OCI-LY1 (cell line): ENCODE measurements at regions not wholly inside any gene's neighbourhood (a gene's known extent, or its start where the extent isn't known, plus 50 kb on each side); places are given as distances from the start of the nearest gene placed in this dataset.

ENCODE experiments used
- H2AFZ ChIP-seq: fragments of 200-600 bp; sonication (generic), shearing (Covaris generic); 2 replicates; pipeline ENCODE4 v1.6.0; 2014; ENCODE audit warnings: antibody characterized with exemption, mild to moderate bottlenecking, low read length
- H3F3A ChIP-seq: fragments of 200-600 bp; sonication (generic), shearing (Covaris generic); 2 replicates; pipeline ENCODE4 v1.6.0; 2014; ENCODE audit warnings: mild to moderate bottlenecking, antibody characterized with exemption, low read length, moderate library complexity; ENCODE audit not compliant: insufficient read depth
- H3K27ac ChIP-seq: fragments of 200-600 bp; sonication (generic); 2 replicates; pipeline ENCODE4 v1.5.1; 2014; ENCODE audit warnings: low read length, mixed run types, mild to moderate bottlenecking, low read depth; ENCODE audit not compliant: poor library complexity, severe bottlenecking
- H3K27me3 ChIP-seq: fragments of 200-600 bp; sonication (generic); 2 replicates; pipeline ENCODE4 v1.6.0; 2014; ENCODE audit warnings: antibody characterized with exemption, mild to moderate bottlenecking, low read length, moderate library complexity; ENCODE audit not compliant: insufficient read depth
- H3K36me3 ChIP-seq: fragments of 200-600 bp; sonication (generic); 2 replicates; pipeline ENCODE4 v1.6.1; 2014; ENCODE audit warnings: mild to moderate bottlenecking, antibody characterized with exemption, low read length, moderate library complexity, mixed read lengths; ENCODE audit not compliant: insufficient read depth
- H3K4me1 ChIP-seq: fragments of 200-600 bp; sonication (generic); 2 replicates; pipeline ENCODE4 v1.5.1; 2014; ENCODE audit warnings: mild to moderate bottlenecking, low read length, moderate library complexity; ENCODE audit not compliant: insufficient read depth, severe bottlenecking
- H3K4me2 ChIP-seq: fragments of 200-600 bp; sonication (generic), shearing (Covaris generic); 2 replicates; pipeline ENCODE4 v1.6.1; 2014; ENCODE audit warnings: low read length
- H3K4me3 ChIP-seq: fragments of 200-600 bp; sonication (generic); 2 replicates; pipeline ENCODE4 v1.5.1; 2014; ENCODE audit warnings: low read length, low read depth, mild to moderate bottlenecking, mixed read lengths; ENCODE audit not compliant: poor library complexity, severe bottlenecking
- H3K79me2 ChIP-seq: fragments of 200-600 bp; shearing (Covaris generic); 2 replicates; pipeline ENCODE4 v1.6.1; 2016; ENCODE audit warnings: mixed run types, low read length, mixed read lengths; ENCODE audit not compliant: insufficient read depth
- H3K9ac ChIP-seq: fragments of 200-600 bp; sonication (generic), shearing (Covaris generic); 2 replicates; pipeline ENCODE4 v1.6.1; 2014; ENCODE audit warnings: mild to moderate bottlenecking, low read length, mixed read lengths
- H3K9me2 ChIP-seq: fragments of 200-600 bp; sonication (generic), shearing (Covaris generic); 2 replicates; pipeline ENCODE4 v1.6.1; 2014; ENCODE audit warnings: low read depth, mild to moderate bottlenecking, low read length, mixed read lengths
- H3K9me3 ChIP-seq: fragments of 200-600 bp; shearing (Covaris generic); 2 replicates; pipeline ENCODE4 v1.6.1; 2014; ENCODE audit warnings: low read length, mixed read lengths
- H4K20me1 ChIP-seq: fragments of 200-600 bp; sonication (generic), shearing (Covaris generic); 2 replicates; pipeline ENCODE4 v1.6.0; 2016; ENCODE audit warnings: mild to moderate bottlenecking, low read length; ENCODE audit not compliant: insufficient read depth
- EZH2 ChIP-seq: fragments of 200-600 bp; sonication (generic), shearing (Covaris generic); IDR thresholded peaks from 2 replicates; pipeline ENCODE4 v1.8.0; 2017; ENCODE audit warnings: borderline replicate concordance, mixed run types, mild to moderate bottlenecking, antibody characterized with exemption, low read length, moderate library complexity, mixed read lengths
- TF ChIP-seq, protein P1 (sequence below): fragments of 200-600 bp; sonication (generic), shearing (Covaris generic); IDR thresholded peaks from 2 replicates; pipeline ENCODE4 v1.5.1; 2017; ENCODE audit warnings: mild to moderate bottlenecking, antibody characterized with exemption, low read length, moderate library complexity, mixed read lengths

DNA sequence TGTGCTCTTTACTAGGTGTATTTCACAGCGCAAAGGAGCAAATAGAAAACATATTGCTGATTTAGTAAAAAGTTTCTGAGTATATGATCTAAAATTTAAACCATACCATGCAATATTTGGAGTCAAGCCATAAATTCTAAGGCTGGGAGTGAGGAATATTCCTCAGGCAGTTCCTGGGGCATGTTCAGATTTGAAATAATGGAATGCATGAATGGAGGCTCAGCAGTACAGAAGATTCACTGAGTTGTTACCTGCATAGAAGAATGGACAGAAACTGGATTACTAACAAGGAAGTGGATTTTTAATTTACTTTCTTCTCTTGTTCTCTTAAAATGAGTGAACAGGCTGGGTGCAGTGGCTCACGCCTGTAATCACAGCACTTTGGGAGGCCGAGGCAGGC lies 441.0 kb upstream of the MAP2 start:
- Histone ChIP-seq H3K79me2 (no peaks in the 10 kb centered on the region), H3K36me3 (no peaks in the 10 kb centered on the region), H3K27ac (no peak overlapping the region), H3K27me3 (no peaks in the 10 kb centered on the region), H3K9me2 (no peaks in the 10 kb centered on the region), H3K9ac (no peak overlapping the region), H4K20me1 (no peaks in the 10 kb centered on the region), H3F3A (no peaks in the 10 kb centered on the region), H3K9me3 (no peaks in the 10 kb centered on the region), H3K4me2 (no peak overlapping the region), H3K4me3 (no peak overlapping the region), H3K4me1 (no peaks in the 10 kb centered on the region), H2AFZ (no peak overlapping the region)
- TF ChIP-seq, protein P1, sequence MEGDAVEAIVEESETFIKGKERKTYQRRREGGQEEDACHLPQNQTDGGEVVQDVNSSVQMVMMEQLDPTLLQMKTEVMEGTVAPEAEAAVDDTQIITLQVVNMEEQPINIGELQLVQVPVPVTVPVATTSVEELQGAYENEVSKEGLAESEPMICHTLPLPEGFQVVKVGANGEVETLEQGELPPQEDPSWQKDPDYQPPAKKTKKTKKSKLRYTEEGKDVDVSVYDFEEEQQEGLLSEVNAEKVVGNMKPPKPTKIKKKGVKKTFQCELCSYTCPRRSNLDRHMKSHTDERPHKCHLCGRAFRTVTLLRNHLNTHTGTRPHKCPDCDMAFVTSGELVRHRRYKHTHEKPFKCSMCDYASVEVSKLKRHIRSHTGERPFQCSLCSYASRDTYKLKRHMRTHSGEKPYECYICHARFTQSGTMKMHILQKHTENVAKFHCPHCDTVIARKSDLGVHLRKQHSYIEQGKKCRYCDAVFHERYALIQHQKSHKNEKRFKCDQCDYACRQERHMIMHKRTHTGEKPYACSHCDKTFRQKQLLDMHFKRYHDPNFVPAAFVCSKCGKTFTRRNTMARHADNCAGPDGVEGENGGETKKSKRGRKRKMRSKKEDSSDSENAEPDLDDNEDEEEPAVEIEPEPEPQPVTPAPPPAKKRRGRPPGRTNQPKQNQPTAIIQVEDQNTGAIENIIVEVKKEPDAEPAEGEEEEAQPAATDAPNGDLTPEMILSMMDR = no peak
- no peak for TF ChIP-seq EZH2

DNA sequence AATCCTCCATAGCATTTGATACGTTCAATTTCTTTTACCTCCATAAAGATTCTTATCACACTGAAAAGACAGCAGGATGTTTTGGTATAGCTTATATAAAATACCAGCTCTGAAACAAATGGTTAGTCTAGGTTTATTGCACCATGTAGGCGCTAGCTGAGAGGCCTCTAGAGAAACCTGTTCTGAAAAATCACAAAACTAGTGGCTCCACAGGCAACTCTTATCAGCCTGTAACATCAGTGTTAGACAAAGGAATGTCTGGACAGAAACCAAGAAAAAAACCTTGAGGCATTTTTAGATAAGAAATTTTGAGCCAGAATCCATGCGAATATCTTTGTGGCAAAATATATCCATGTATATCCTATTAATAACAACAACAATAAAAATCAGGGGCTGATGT lies 440.4 kb upstream of the MAP2 start:
- Histone ChIP-seq H2AFZ (no peak overlapping the region), H3K27me3 (no peaks in the 10 kb centered on the region), H3K4me1 (no peaks in the 10 kb centered on the region), H3K79me2 (no peaks in the 10 kb centered on the region), H3K27ac (no peak overlapping the region), H3F3A (no peaks in the 10 kb centered on the region), H3K36me3 (no peaks in the 10 kb centered on the region), H3K9me3 (no peaks in the 10 kb centered on the region), H3K4me2 (no peak overlapping the region), H3K9me2 (no peaks in the 10 kb centered on the region), H3K9ac (no peak overlapping the region), H4K20me1 (no peaks in the 10 kb centered on the region), H3K4me3 (no peak overlapping the region)
- no peak for TF ChIP-seq EZH2
- TF ChIP-seq, protein P1 = no peak

DNA sequence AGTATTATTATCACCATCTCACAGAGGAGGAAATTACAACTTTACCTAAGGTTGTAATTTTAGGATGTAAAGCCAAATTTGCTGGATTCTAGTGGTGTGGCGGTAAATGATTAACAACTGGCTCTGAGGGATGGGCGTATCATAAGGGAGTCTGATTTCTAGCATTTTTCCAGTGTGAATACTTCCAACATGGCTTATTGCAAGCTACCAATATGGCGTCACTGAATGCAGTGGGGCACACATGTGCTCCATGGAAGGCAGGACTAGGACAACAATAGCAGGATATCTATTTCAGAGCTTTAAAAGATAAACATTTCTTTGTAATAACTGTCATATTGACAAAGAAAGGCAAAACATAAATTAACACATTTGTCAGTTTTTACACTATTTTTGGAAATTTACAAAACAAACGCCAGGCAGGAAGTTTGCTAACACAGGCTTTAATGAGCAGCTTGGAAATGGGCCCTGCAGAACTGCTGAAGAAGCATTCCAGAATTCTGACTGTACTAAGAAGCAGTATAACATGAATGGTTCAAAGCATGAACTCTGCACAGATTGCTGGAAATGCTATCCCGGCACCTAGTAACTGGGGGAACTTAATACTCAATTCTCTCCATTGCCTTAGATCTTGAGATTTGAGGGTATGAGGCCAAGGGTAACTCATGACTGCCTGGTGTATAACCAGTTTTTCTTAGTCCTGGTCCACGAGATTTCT lies 439.3 kb upstream of the MAP2 start:
- Histone ChIP-seq H3K4me1 (no peaks in the 10 kb centered on the region), H3K4me3 (no peak overlapping the region), H3F3A (no peaks in the 10 kb centered on the region), H3K36me3 (no peaks in the 10 kb centered on the region), H3K27ac (no peak overlapping the region), H3K4me2 (no peak overlapping the region), H3K79me2 (no peaks in the 10 kb centered on the region), H3K9me2 (no peaks in the 10 kb centered on the region), H4K20me1 (no peaks in the 10 kb centered on the region), H3K9ac (no peak overlapping the region), H3K9me3 (no peaks in the 10 kb centered on the region), H3K27me3 (no peaks in the 10 kb centered on the region), H2AFZ (no peak overlapping the region)
- TF ChIP-seq, protein P1 = no peak
- no peak for TF ChIP-seq EZH2
